GM13976 (cell line): ENCODE measurements at regions not wholly inside any gene's neighbourhood (a gene's known extent, or its start where the extent isn't known, plus 50 kb on each side); places are given as distances from the start of the nearest gene placed in this dataset.
"Not testable (repeated sequence)": the region's sequence is repeated elsewhere in the genome, so short reads cannot be mapped to it uniquely, and the experiment has no call there.

Experiments used
- DNase-seq: peaks from one replicate; pipeline ENCODE4 v3.0.0; 2012; ENCODE audit warnings: low spot score
- in situ Hi-C: fragments of 300-500 bp; cut with MboI; formaldehyde crosslinking; loops from one replicate; pipeline ENCODE4 v1.12.0; 2022; ENCODE audit warnings: low sequenced_read_pairs, mixed read lengths, inconsistent platforms; ENCODE audit not compliant: unreplicated experiment
- TF ChIP-seq, protein P1 (sequence below): IDR thresholded peaks from 2 replicates; pipeline ENCODE4 v1.5.1; 2012; ENCODE audit warnings: borderline replicate concordance, mild to moderate bottlenecking; ENCODE audit not compliant: insufficient read depth; ENCODE audit errors: extremely low read depth, missing control alignments, control extremely low read depth

DNA sequence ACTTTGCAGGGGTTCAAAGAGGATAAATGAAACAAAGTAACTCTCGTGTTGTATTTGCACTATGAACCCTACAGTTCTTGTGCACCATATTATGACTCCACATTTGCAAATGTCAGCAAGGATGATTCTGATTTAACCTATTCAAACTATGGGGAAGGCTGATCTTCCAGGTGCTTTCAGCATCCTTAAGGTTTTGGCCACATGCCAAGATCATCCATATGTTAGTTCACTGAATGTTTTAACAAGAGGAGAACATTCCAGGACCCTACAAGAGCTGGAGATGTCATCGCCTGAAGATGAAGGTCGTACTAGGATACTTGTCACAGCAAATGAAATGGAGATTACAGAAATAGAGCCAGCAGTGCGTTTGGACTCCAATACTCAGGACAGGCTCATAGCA is 114.2 kb downstream of the DHRS2 start:
- in situ Hi-C loops: no loop called here
- TF ChIP-seq, protein P1, sequence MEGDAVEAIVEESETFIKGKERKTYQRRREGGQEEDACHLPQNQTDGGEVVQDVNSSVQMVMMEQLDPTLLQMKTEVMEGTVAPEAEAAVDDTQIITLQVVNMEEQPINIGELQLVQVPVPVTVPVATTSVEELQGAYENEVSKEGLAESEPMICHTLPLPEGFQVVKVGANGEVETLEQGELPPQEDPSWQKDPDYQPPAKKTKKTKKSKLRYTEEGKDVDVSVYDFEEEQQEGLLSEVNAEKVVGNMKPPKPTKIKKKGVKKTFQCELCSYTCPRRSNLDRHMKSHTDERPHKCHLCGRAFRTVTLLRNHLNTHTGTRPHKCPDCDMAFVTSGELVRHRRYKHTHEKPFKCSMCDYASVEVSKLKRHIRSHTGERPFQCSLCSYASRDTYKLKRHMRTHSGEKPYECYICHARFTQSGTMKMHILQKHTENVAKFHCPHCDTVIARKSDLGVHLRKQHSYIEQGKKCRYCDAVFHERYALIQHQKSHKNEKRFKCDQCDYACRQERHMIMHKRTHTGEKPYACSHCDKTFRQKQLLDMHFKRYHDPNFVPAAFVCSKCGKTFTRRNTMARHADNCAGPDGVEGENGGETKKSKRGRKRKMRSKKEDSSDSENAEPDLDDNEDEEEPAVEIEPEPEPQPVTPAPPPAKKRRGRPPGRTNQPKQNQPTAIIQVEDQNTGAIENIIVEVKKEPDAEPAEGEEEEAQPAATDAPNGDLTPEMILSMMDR: no peak
- DNase-seq: no peak

DNA sequence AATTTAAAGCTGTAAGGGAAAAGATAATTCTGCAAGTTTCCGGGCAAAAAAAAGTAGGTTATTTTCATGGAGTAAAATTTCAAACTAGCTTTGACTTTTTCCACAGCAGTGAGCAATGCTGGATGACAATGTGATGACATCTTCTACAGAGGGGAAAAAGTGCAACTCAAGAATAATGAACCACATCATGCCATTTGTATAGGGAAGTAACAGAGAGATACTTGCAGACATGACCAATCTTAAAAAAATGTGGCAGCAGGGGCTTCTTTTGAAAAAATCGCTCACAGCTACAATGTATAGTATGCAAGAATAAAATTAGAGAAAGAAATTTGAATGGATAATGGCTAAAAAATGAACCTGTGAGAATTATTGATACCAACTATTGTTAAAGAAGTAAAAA is 115.5 kb downstream of the DHRS2 start:
- TF ChIP-seq, protein P1: no peak
- in situ Hi-C loops: no loop called here
- DNase-seq: no peak

DNA sequence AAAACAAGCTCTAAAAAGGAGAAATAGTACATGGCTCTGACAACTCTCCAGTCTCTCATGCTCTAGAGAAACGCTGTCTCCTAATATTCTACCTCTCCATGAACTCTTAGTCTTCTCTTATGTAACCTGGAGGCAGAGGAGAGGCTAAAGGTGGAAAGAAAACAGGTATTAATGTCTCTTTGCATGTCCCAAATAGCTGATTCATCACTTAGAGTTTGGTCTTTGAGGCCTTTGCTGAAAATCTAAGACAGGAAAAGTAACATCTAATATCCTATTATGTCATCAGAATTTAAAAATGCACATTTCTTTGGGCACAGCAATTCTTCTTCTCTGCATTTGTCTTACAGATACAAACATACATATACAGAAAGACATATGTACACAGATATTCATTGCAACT is 127.2 kb downstream of the DHRS2 start:
- no peak for DNase-seq
- TF ChIP-seq, protein P1: no peak
- in situ Hi-C loops: no loop called here

DNA sequence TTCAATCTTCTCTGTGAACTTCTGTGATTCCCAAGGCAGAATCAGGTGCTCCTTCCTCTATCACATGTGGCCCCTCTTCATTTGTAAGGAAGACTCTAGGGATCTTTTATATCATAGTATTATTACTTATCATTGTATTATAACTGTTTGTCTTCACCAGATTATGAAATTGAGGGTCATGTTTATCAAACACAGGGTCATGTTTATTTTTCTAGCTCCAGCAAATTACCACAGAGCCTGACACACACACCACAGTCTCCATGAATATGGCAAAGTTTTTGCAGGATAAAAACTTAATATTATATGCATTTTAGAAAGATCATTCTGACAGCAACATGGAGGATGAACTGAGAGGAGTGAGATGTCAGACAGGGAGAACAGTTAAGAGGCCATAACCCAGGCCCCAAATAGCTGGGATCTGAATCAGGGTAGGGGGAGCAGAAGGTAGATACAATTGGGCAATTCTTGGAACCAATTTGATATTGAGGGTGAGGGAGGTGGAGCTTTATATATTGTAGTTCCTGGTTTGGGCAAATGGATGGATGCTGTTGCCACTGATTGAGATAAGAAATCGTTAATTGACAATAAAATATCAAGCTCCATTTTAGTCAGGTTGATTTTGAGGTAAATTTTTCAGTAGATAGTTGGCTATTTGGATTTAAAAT is 130.7 kb downstream of the DHRS2 start:
- no peak for DNase-seq
- TF ChIP-seq, protein P1: no peak
- in situ Hi-C loops: no loop called here

DNA sequence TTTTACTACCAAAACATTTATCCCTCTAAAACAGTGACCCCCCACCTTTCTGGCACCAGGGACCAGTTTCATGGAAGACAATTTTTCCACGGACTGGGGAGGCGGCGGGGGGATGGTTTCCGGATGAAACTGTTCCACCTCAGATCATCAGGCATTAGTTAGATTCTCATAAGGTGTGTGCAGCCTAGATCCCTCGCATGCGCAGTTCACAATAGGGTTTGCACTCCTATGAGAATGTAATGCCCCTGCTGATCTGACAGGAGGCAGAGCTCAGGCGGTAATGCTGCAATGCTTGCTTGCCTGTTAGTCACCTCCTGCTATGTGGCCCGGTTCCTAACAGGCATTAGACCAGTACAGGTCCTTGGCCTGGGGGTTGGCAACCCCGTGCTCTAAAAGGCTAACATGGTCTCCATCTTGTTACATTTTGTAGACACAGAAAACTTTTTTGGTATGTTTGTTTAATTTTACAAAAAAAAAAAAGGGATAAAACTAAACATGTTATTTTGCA is 133.1 kb downstream of the DHRS2 start:
- in situ Hi-C loops, DNase-seq: not testable (repeated sequence)

DNA sequence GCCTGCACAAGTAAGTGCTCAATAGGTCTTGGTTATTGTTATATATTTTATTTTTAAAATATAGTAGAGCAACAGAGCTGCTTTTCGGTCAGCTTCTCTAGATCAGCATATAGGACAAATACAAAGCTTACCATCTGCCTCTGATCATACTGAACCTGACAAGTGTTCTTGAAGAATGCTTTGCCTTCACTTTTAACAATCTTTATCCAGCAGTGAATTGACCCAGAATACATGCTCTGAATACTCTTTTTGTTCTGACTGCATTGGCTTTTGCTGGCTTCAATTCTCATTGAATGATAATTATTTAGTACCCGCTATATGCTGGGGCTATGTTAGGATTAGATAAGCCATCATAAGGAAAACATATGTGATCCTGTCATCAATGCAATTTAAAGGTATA is 137.8 kb downstream of the DHRS2 start:
- in situ Hi-C loops: no loop called here
- DNase-seq: no peak
- TF ChIP-seq, protein P1: no peak

DNA sequence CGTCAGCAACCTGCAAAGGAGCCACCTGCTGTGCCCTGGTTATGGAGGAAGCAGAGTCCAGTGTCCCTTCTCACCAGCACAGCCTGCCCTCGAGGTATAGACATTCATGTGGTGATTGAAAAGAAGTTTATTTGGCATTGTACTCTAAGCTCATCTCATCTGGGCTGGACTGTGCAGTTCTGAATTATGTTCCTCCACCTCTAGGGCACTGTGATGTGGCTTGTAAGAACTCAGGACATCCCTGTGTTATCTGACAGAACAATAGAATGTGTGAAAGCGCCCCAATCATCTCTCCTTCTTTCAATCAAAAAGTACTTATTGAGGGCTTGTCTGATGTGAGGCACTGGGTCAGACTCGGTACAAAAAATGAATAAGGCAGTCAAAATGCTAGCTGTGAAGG is 140.1 kb downstream of the DHRS2 start:
- no peak for DNase-seq
- TF ChIP-seq, protein P1: no peak
- in situ Hi-C loops: no loop called here
